H9 (cell line): ENCODE measurements at regions not wholly inside any gene's neighbourhood (a gene's known extent, or its start where the extent isn't known, plus 50 kb on each side); places are given as distances from the start of the nearest gene placed in this dataset.

Source experiments
- DNase-seq: peaks from one replicate; pipeline ENCODE4 v3.0.0-alpha.2; 2017
- H2AFZ ChIP-seq: one replicate; pipeline ENCODE4 v1.6.1; 2013; ENCODE audit warnings: mild to moderate bottlenecking, low read length, control low read depth, moderate library complexity
- H2AK5ac ChIP-seq: 2 replicates; pipeline ENCODE4 v1.6.1; 2013; ENCODE audit warnings: low read length, control low read depth, mixed read lengths; ENCODE audit not compliant: insufficient read length
- H2BK120ac ChIP-seq: one replicate; pipeline ENCODE4 v1.6.1; 2013; ENCODE audit warnings: low read depth, mild to moderate bottlenecking, low read length, control low read depth, inconsistent platforms; ENCODE audit not compliant: poor library complexity, severe bottlenecking
- H2BK12ac ChIP-seq: 2 replicates; pipeline ENCODE4 v1.6.1; 2013; ENCODE audit warnings: low read length, control low read depth, mixed read lengths, low read depth; ENCODE audit not compliant: insufficient read length
- H2BK15ac ChIP-seq: 2 replicates; pipeline ENCODE4 v1.6.1; 2013; ENCODE audit warnings: low read depth, low read length, control low read depth
- H2BK20ac ChIP-seq: one replicate; pipeline ENCODE4 v1.6.1; 2013; ENCODE audit warnings: low read depth, mild to moderate bottlenecking, low read length, control low read depth, inconsistent platforms; ENCODE audit not compliant: poor library complexity, severe bottlenecking
- H2BK5ac ChIP-seq: 2 replicates; pipeline ENCODE4 v1.6.1; 2013; ENCODE audit warnings: low read length, control low read depth, mixed read lengths; ENCODE audit not compliant: insufficient read length
- H3K14ac ChIP-seq: 2 replicates; pipeline ENCODE4 v1.6.1; 2013; ENCODE audit warnings: low read length, control low read depth; ENCODE audit not compliant: insufficient read depth
- H3K18ac ChIP-seq: 2 replicates; pipeline ENCODE4 v1.6.1; 2013; ENCODE audit warnings: low read depth, mild to moderate bottlenecking, mixed read lengths, low read length, control low read depth; ENCODE audit not compliant: insufficient read length
- H3K23ac ChIP-seq: 2 replicates; pipeline ENCODE4 v1.6.1; 2013; ENCODE audit warnings: low read length, control low read depth, mixed read lengths, low read depth; ENCODE audit not compliant: insufficient read length
- H3K23me2 ChIP-seq: 2 replicates; pipeline ENCODE4 v1.6.1; 2013; ENCODE audit warnings: low read depth, mild to moderate bottlenecking, mixed read lengths, low read length, control low read depth; ENCODE audit not compliant: insufficient read length, poor library complexity, severe bottlenecking
- H3K27ac ChIP-seq: 2 replicates; pipeline ENCODE4 v1.5.1; 2013; ENCODE audit warnings: low read length, control low read depth, mixed read lengths, low read depth; ENCODE audit not compliant: insufficient read length
- H3K27me3 ChIP-seq: 2 replicates; pipeline ENCODE4 v1.6.1; 2013; ENCODE audit warnings: low read length, control low read depth, inconsistent platforms; ENCODE audit not compliant: insufficient read depth
- H3K4ac ChIP-seq: 2 replicates; pipeline ENCODE4 v1.6.1; 2013; ENCODE audit warnings: low read depth, mild to moderate bottlenecking, control low read depth, inconsistent platforms, low read length, moderate library complexity
- H3K4me1 ChIP-seq: 2 replicates; pipeline ENCODE4 v1.6.1; 2013; ENCODE audit warnings: low read length, control low read depth, inconsistent platforms; ENCODE audit not compliant: insufficient read depth
- H3K4me2 ChIP-seq: 2 replicates; pipeline ENCODE4 v1.6.1; 2013; ENCODE audit warnings: low read length, control low read depth, mixed read lengths; ENCODE audit not compliant: insufficient read length, insufficient read depth
- H3K56ac ChIP-seq: 2 replicates; pipeline ENCODE4 v1.6.1; 2013; ENCODE audit warnings: low read depth, mild to moderate bottlenecking, mixed read lengths, low read length, control low read depth; ENCODE audit not compliant: insufficient read length
- H3K79me1 ChIP-seq: 2 replicates; pipeline ENCODE4 v1.6.1; 2013; ENCODE audit warnings: low read depth, mild to moderate bottlenecking, moderate library complexity, low read length, control low read depth, inconsistent platforms; ENCODE audit not compliant: insufficient read depth, poor library complexity, severe bottlenecking
- H3K79me2 ChIP-seq: 2 replicates; pipeline ENCODE4 v1.6.1; 2013; ENCODE audit warnings: low read length, control low read depth, inconsistent platforms; ENCODE audit not compliant: insufficient read depth
- H3K9ac ChIP-seq: 2 replicates; pipeline ENCODE4 v1.6.1; 2013; ENCODE audit warnings: low read length, control low read depth, mixed read lengths; ENCODE audit not compliant: insufficient read length; ENCODE audit errors: extremely low read depth
- H3K9me3 ChIP-seq: one replicate; pipeline ENCODE4 v1.6.1; 2013; ENCODE audit warnings: low read depth, low read length, inconsistent platforms; ENCODE audit not compliant: control insufficient read depth
- H3T11ph ChIP-seq: one replicate; pipeline ENCODE4 v1.6.1; 2013; ENCODE audit warnings: mild to moderate bottlenecking, low read length, control low read depth, inconsistent platforms
- H4K20me1 ChIP-seq: one replicate; pipeline ENCODE4 v1.6.1; 2013; ENCODE audit not compliant: control insufficient read depth, insufficient read length, insufficient read depth
- H4K5ac ChIP-seq: 2 replicates; pipeline ENCODE4 v1.6.1; 2013; ENCODE audit warnings: low read depth, mild to moderate bottlenecking, mixed read lengths, low read length, control low read depth; ENCODE audit not compliant: insufficient read length
- H4K8ac ChIP-seq: replicated peaks from 2 replicates; pipeline ENCODE4 v1.6.1; 2013; ENCODE audit warnings: low read length, control low read depth, mixed read lengths, low read depth; ENCODE audit not compliant: insufficient read length
- H4K91ac ChIP-seq: 2 replicates; pipeline ENCODE4 v1.6.1; 2013; ENCODE audit warnings: low read depth, mild to moderate bottlenecking, moderate library complexity, mixed read lengths, low read length, control low read depth; ENCODE audit not compliant: insufficient read length
- H3K27ac Mint-ChIP-seq, 3 experiments: 2 replicates in 2 of 3; 3 replicates in 1 of 3; pipeline ENCODE4 v1.8.0; 2020 to 2021; ENCODE audit warnings: mixed read lengths in 3 of 3, mild to moderate bottlenecking in 1 of 3, moderate library complexity in 1 of 3
- H3K27me3 Mint-ChIP-seq: 2 replicates; pipeline ENCODE4 v1.8.0; 2021; ENCODE audit warnings: low read depth, mild to moderate bottlenecking, moderate library complexity, mixed read lengths
- H3K36me3 Mint-ChIP-seq, 3 experiments: 2 replicates in 2 of 3; 3 replicates in 1 of 3; pipeline ENCODE4 v1.8.0; 2020 to 2021; ENCODE audit warnings: low read depth in 3 of 3, mixed read lengths in 3 of 3; ENCODE audit not compliant: insufficient read depth in 1 of 3
- H3K4me1 Mint-ChIP-seq, 2 experiments: 2 replicates each; pipeline ENCODE4 v1.8.0; 2020; ENCODE audit warnings: mixed read lengths in 2 of 2
- H3K4me3 Mint-ChIP-seq, 2 experiments: 2 replicates in 1 of 2; 3 replicates in 1 of 2; pipeline ENCODE4 v1.8.0; 2020 to 2021; ENCODE audit warnings: mild to moderate bottlenecking in 2 of 2, mixed read lengths in 2 of 2, moderate library complexity in 1 of 2
- H3K9me3 Mint-ChIP-seq, 2 experiments: 2 replicates in 1 of 2; 3 replicates in 1 of 2; pipeline ENCODE4 v1.8.0; 2020; ENCODE audit warnings: mild to moderate bottlenecking in 2 of 2, mixed read lengths in 2 of 2, moderate library complexity in 1 of 2
- CTCF ChIP-seq: fragments of 200-600 bp; sonication (generic); conservative IDR thresholded peaks from 3 replicates; pipeline ENCODE4 v1.8.0; 2021; ENCODE audit warnings: antibody characterized with exemption, mild to moderate bottlenecking
- WGBS: extraction: QIAGEN DNeasy Blood & Tissue Kit; methylation state at CpG from one replicate; pipeline ENCODE4 v1.1.7; 2013; ENCODE audit warnings: missing lambda C conversion rate, low lambda C conversion rate, mixed read lengths; ENCODE audit not compliant: insufficient read length; ENCODE audit errors: extremely low coverage; 5-methylcytosine and 5-hydroxymethylcytosine counted together

- H3K27me3 ChIP-seq = no peaks in the 10 kb centered on the region
- no peaks in the 10 kb centered on the region for H3K79me1 ChIP-seq
- H3K56ac ChIP-seq = no peak overlapping the region
Observed at GRCh38 chr7:73954861-73955260, 73.1 kb upstream of the ELN start.

More at GRCh38 chr7:73954861-73955260, 73.1 kb upstream of the ELN start:
- Histone ChIP-seq H3K27ac (no peak overlapping the region), H4K91ac (no peak overlapping the region), H3K14ac (no peak overlapping the region), H3K79me2 (no peaks in the 10 kb centered on the region), H3K18ac (no peak overlapping the region), H3K4ac (no peak overlapping the region), H3K23me2 (no peaks in the 10 kb centered on the region), H3K9me3 (no peaks in the 10 kb centered on the region), H4K8ac (no peak overlapping the region), H2AK5ac (no peak overlapping the region), H3K4me2 (no peak overlapping the region), H4K5ac (no peak overlapping the region), H2BK12ac (no peak overlapping the region), H3K9ac (no peak overlapping the region), H3K23ac (no peak overlapping the region), H2BK120ac (no peak overlapping the region), H2BK15ac (no peak overlapping the region), H3K4me1 (no peaks in the 10 kb centered on the region), H4K20me1 (no peaks in the 10 kb centered on the region), H2BK5ac (no peak overlapping the region), H3T11ph (no peak overlapping the region), H2AFZ (no peak overlapping the region), H2BK20ac (no peak overlapping the region)
- no peak for DNase-seq
- Mint-ChIP-seq H3K36me3 (no peaks in the 10 kb centered on the region), H3K27me3 (peaks cover 1% of the 10 kb centered on the region; the same call in 1 of the 2 replicates), H3K4me3 (no peak overlapping the region), H3K27ac (no peak overlapping the region), H3K4me1 (no peaks in the 10 kb centered on the region), H3K9me3 (no peaks in the 10 kb centered on the region)
- TF ChIP-seq CTCF = no peak
- WGBS = no CpG with 5 or more reads among the region's 2 CpGs
